ENCODE measurements at regions not wholly inside any gene's neighbourhood (a gene's known extent, or its start where the extent isn't known, plus 50 kb on each side); places are given as distances from the start of the nearest gene placed in this dataset.

- no peak overlapping the region for H3K4me3 ChIP-seq (ENCODE audit: control insufficient read depth, low read depth, low read length)
- no peak for TF ChIP-seq CTCF (IDR thresholded peaks at IDR 0.05; ENCODE audit: control insufficient read depth, insufficient read depth, low read depth, low read length, missing control alignments)
- DNase-seq (ENCODE audit: low read depth): no peak
Measured at GRCh38 chr3:148214705-148215104, 483.0 kb upstream of the AGTR1 start.

GRCh38 chr3:148217317-148217716 lies 480.4 kb upstream of the AGTR1 start:
- no peak overlapping the region for H3K4me3 ChIP-seq (ENCODE audit: control insufficient read depth, low read depth, low read length)
- DNase-seq (ENCODE audit: low read depth): no peak
- no peak for TF ChIP-seq CTCF (IDR thresholded peaks at IDR 0.05; ENCODE audit: control insufficient read depth, insufficient read depth, low read depth, low read length, missing control alignments)

GRCh38 chr3:148218222-148218621 lies 479.5 kb upstream of the AGTR1 start:
- DNase-seq (ENCODE audit: low read depth): no peak
- TF ChIP-seq CTCF (IDR thresholded peaks at IDR 0.05; ENCODE audit: control insufficient read depth, insufficient read depth, low read depth, low read length, missing control alignments): no peak
- no peak overlapping the region for H3K4me3 ChIP-seq (ENCODE audit: control insufficient read depth, low read depth, low read length)

- no peak for DNase-seq (ENCODE audit: low read depth)
- no peak overlapping the region for H3K4me3 ChIP-seq (ENCODE audit: control insufficient read depth, low read depth, low read length)
- TF ChIP-seq CTCF (IDR thresholded peaks at IDR 0.05; ENCODE audit: control insufficient read depth, insufficient read depth, low read depth, low read length, missing control alignments): no peak
Measured at GRCh38 chr3:148219999-148220398, 477.7 kb upstream of the AGTR1 start.

GRCh38 chr3:148221303-148221702 lies 476.4 kb upstream of the AGTR1 start:
- no peak overlapping the region for H3K4me3 ChIP-seq (ENCODE audit: control insufficient read depth, low read depth, low read length)
- no peak for DNase-seq (ENCODE audit: low read depth)
- TF ChIP-seq CTCF (IDR thresholded peaks at IDR 0.05; ENCODE audit: control insufficient read depth, insufficient read depth, low read depth, low read length, missing control alignments): no peak

GRCh38 chr3:148223266-148223665 lies 474.4 kb upstream of the AGTR1 start:
- TF ChIP-seq CTCF (IDR thresholded peaks at IDR 0.05; ENCODE audit: control insufficient read depth, insufficient read depth, low read depth, low read length, missing control alignments): no peak
- no peak overlapping the region for H3K4me3 ChIP-seq (ENCODE audit: control insufficient read depth, low read depth, low read length)
- peak; percentile 20 for DNase-seq (ENCODE audit: low read depth)

GRCh38 chr3:148226246-148226645 lies 471.5 kb upstream of the AGTR1 start:
- no peak for TF ChIP-seq CTCF (IDR thresholded peaks at IDR 0.05; ENCODE audit: control insufficient read depth, insufficient read depth, low read depth, low read length, missing control alignments)
- no peak overlapping the region for H3K4me3 ChIP-seq (ENCODE audit: control insufficient read depth, low read depth, low read length)
- no peak for DNase-seq (ENCODE audit: low read depth)
